Globus pallidus (tissue), 1 donor: ENCODE measurements at regions not wholly inside any gene's neighbourhood (a gene's known extent, or its start where the extent isn't known, plus 50 kb on each side); places are given as distances from the start of the nearest gene placed in this dataset.

Experiments used
- DNase-seq: peaks from one replicate; pipeline ENCODE4 v3.0.0-alpha.2; 2015; ENCODE audit warnings: low spot score

DNA sequence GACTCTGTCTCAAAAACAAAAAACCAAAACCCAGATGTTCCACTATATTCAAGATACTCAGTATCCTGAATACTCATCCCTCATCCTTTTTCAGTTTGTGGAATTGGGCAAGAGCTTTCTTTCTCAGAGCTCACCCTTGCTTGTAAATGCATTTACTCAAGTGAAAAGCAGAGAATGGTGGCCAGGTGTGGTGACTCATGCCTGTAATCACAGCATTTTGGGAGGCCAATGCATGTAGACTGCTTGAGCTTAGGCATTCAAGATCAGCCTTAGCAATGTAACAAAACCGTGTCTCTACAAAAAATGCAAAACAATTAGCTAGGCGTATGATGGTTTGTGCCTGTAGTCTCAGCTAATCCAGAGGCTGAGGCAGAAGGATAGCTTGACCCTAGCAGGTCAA is 553.2 kb upstream of the AMELY start:
- no peak for DNase-seq

DNA sequence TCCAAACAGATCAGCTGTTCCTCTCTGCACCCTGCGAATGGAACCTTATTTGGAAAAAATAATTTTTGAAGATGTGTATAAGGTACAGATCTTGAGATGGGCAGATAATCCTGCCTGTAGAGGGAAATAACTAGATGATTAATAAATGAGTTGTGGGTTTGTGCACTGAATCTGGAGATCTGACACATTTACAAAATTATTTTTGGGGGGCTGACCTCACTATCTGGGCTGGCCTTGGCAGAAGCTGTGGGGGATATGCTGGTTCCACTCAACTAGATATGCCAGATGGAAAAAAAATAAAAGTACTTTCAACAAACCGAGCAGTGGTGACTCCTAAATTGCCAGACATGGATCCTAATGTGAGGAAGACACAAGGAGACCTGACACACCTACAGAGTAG is 552.2 kb upstream of the AMELY start:
- DNase-seq = no peak

DNA sequence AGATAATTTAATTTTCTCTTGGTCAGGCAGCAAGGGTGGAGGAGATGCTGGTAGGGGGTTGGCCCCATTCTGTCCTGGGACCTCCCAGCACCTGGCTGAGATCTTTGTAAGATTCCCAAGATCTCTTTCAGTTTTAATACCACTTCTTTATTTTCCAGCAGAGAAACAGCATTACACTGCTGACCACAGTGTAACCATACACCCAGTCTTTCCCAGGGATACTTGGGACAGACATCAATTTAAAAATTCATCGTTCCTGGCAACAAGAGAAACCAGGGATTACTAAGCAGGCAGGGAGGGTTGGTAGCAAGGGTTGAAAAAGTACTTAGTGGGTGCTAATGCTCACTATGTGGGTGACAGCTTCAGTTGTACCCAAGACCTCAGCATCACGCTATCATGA is 551.6 kb upstream of the AMELY start:
- DNase-seq = no peak

DNA sequence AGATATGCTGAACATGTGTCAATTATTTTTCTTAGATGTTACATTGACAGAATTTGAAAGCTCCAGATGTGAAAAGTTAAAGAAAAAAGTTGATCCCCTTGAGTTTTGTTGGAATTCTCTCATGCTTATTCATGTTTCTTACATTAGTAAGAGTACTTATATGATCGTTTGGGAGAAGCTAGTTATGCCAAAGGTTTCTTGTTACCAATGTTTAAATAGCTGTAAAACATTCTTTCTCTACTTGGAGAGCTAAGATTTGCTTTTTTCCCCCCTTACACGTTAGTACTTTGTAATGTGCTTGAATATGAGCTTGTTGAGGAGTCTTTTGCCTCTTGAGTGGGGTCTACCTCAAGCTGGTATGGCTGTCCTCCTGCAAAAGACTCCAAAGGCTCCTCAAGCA is 551.1 kb upstream of the AMELY start:
- no peak for DNase-seq

DNA sequence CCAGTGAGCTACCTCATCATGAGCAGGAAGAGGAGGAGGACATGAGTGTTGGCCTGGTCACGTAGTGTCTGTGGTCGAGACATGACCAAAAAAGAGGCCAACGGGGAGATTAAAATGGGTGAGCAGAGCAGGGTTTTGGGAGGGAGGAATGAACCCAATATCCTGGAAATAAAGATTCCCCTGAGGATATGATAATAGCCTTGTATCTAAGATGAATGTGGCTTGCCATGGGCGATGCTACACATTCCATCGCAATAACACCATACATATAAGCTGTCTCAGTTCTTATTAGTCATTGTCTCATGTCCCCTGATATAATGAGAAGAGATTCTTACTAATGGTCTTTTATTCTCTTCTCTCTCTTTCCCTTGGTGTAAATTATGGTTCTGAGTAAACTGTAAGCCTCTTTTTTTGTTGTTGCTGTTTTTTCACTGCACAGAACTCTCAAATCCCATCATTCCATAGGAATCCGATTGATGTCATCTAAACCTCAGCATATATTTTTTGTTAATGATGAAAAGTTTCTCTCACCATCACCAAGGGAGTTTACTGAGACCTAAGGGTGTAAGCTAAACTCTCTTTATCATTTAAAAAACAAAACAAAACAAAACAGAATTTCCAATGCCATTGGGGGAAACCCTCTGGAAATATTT is 550.4 kb upstream of the AMELY start:
- no peak for DNase-seq

DNA sequence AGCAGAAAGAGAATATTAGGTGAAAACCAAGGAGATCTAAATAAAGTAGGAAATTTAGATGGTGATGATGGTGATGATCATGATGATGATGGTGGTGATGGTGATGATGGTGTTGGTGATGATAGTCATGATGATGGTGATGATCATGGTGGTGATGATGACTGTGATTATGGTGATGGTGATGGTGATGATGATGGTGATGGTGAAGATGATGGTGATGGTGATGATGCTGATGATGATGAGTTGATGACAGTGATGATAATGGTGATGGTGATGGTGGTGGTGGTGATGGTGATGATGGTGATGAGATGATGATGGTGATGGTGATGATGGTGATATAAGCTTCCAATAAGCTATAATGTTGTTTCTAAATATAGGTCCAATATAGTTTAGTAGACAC is 548.2 kb upstream of the AMELY start:
- no peak for DNase-seq

DNA sequence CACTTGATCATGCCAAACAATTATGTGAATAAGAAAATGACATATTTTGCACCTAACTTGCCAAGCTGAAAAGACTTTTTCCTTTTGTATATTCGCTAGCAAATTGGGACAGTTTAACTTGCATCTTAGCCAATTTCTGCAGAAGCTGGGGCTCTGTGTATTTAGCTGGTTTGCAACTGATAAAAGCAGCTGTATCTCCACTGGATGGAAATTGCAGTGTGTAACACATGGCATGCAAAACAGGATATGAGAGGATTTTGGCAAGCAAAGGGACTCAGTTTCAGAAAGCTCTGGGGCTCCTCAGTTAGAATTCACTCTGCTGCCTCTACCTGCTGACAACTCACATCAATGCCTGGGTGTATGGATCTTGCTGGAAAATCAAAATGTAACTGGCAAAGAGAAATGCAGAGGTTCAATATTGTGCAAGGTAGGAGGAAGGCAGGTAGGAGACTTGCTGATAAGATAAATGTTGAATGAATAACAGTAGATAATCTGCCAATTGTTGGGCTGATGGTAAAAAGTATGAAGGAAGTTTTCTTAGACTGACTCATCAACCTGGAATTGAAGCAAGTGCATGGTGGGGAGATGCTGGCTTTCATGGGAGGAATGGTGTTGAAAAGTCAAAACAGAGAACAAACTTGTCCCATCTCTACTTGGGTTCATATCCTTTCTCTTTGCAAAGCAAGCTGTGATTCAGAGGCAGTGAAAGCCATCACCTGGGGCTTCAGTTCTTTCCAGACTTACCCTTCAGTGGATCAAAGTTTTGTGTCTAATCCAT is 546.9 kb upstream of the AMELY start:
- DNase-seq = no peak

DNA sequence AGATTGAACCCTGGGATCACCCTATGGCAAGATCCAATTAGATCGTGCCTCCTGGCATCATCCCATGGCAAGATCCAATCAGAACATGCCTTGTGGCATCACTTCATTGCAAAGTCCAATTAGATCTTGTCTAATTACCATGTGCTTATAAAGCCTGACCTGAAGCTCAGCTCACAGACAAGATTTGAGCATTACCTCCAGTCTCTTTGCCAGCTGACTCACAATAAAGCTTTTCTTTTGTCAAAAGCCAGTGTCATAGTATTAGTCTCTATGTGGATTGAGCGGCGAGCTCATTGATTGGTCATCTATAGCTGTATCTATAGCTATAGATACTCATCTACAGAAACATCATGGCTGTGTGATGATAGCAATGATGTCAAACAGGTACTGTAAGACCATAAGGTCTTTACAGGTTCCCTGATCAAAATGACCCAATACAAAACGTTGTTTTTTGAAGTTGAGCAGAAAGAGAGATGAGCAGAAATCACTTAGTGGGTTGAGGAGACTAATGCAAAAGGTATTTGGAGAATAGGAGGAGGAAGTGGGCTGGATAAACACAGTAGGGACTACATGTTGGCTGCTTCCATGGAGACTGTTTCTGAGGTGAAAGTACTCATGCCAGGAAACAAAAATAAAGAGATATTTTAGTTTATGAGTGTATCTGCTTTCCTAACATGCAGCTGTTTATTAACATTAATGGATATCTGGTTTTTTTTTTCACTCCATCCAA is 545.9 kb upstream of the AMELY start:
- no peak for DNase-seq

DNA sequence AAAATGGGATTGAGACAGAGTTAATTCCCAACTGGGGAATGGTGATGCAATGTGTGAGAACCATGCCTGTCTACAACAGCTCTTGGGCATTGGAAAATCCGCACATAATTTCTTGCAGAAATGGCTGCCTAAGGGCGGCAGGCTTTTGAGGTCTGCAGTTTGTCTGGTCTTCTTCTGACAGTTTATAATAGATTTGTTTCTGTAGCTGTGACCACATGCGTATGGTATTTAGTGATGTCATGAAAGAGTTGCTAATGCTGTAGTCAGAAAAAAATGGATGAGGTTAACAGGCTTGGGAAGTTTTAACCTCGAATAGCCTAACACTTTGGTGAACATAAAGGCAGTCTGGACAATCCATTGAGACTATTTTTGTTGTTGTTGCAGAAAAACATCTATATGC is 544.1 kb upstream of the AMELY start:
- DNase-seq = no peak

DNA sequence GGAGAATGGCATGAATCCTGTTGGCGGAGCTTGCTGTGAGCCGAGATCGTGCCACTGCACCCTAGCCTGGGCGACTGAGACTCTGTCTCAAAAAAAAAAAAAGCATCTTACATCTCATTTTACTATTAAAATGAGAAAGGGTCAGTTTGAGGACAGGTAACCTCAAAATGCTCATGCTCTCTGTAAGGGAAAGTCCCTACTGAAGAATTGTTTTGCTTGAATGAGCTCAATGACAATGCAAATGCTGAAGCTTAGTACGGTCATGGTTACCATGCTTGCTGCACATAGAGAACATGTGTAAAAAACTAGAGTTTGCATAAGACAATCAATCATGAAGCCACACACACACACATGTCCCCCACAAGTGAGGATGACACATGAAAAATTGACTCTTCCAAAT is 541.8 kb upstream of the AMELY start:
- no peak for DNase-seq

DNA sequence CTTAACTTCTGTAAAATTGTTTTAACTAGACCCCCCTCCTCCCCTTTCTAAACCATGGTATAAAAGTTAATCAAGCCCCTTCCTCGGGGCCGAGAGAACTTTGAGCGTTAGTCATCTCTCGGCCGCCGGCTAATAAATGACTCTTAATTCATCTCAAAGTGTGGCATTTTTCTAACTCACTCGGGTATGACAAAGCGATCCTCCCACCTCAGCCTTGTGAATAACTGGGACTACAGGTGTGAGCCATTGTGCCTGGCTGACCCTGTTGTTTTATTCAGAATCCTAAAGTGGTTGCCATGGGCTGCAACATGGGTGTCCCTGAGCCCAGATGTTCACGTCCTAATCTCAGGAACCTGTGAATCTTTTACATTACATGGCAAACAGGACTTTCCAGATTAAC is 540.7 kb upstream of the AMELY start:
- DNase-seq = no peak

DNA sequence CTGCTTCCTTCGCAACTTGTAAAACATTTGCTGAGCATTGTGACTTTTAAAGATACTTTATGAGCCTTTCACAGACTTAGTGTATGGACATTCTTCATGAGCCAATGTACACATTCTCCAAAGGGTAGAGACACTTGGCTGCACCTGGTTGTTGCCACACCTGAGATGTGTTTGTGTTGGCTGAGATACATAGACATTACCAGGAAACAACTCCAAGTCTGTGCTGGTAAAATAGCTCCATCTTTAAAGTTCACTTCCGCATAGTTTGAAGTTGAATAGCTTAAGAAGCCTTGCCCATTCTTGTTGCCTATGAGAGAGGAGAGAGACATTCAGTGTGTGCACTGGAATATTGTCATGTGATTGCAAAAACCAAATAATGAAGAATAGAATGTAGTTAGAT is 538.3 kb upstream of the AMELY start:
- no peak for DNase-seq

DNA sequence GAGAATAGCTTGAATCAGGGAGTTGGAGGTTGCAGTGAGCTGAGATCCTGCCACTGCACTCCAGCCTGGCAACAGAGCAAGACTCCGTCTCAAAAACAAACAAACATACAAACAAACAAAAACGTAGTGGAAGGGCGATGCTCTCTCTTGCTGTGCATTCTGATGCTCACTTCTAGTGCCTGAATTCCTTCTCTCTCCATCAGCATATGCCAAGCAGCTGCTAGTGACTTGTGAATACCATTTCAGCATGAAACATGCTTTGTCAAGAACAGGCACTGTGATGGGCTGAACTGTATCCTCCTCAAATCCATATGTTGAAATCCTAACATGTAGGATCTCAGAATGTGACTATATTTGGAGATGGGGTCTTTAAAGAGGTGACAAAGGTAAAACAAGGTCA is 537.1 kb upstream of the AMELY start:
- DNase-seq = no peak

DNA sequence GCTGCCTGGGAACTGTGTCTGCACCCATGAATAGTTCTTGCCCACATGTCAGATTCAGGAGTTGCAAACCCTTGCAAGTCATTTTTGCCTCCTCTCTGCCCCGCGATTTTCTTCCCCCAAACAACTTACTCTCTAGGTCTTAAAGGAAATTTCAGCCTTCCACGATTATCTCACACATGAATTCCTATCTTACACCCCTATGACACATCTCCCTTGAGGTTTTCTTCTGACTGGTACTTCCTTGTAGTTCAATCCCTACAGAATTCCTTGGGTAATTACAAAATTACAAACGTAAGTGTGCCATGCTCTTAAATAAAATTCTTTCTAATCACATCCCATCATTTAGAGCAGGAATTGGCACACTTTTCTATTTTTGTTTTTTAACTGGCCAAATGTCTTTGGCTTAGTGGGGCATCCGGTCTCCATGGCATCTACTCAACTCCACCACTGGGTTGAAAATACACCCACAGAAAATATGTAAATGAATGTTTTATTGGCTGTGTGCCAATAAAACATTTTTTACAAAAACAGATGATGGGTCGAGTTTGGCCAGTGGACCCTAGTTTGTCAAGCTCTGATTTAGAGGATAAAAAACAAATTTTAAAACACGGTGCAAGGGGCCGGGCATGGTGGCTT is 536.4 kb upstream of the AMELY start:
- DNase-seq = no peak

DNA sequence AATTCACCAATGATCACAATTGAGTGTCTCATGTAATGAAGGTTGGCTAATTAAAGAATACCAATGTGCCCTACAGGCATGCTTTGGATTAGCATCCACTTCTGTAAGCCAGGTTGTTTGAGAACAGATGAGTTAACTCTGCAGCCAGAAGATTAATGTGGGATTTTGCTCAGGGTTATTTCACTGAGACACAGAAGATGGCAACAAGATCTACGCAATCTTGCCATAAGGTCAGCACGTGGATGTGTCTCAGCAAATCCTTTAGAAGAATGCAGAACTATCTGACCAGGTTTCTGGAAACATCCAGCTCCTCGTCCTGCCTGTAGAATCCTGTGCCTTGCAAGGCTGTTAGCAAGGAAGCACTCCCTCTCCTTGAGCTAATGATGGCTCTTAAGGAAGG is 532.6 kb upstream of the AMELY start:
- DNase-seq = no peak

DNA sequence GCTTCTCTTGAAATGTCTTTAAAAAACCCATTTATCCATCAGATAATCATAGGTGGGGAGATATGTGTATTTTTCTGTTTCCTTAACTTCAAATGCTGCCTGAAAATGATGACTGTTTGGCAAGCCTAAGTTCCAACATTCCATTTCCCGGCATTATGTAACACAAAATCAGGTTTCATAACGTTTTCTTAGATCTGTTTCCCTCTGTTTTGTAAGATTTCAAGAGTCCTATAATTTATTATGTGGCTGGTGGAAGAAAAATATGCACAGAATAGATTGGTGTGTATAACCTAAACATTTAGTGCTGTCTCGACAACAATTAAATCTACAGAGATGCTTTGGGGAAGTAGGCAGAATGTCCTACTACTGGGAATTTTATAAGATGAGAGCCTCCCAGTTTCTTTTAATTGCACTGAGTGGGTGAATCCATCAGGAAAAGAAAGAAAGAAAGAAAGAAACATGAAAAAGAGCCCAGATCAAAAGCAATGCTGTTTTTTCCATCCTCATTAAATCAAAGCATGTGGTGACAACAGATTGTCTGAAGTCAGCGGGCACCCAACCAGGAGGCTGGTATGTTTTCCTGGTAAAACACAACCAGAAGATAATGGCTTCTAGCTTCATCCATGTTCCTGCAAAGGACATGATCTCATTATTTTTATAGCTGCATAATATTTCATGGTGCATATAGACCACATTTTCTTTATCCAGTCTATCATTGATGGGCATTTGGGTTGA is 529.4 kb upstream of the AMELY start:
- DNase-seq = no peak

DNA sequence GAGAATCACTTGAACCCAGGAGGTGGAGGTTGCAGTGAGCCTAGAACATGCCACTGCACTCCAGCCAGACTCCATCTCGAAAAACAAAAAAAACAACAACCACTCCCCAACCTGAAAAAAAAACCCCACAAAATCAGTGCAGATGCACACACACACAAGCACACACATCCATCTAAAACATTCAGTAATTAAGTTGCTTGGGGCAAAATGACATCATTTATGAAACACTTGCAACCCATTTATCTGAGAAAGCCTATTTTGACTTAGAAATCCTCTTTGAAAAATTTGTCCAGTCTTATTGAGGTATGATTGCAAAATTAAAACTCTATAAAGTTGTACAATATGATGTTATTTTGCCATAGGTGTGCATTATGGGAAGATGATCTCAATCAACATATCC is 525.5 kb upstream of the AMELY start:
- DNase-seq = no peak

DNA sequence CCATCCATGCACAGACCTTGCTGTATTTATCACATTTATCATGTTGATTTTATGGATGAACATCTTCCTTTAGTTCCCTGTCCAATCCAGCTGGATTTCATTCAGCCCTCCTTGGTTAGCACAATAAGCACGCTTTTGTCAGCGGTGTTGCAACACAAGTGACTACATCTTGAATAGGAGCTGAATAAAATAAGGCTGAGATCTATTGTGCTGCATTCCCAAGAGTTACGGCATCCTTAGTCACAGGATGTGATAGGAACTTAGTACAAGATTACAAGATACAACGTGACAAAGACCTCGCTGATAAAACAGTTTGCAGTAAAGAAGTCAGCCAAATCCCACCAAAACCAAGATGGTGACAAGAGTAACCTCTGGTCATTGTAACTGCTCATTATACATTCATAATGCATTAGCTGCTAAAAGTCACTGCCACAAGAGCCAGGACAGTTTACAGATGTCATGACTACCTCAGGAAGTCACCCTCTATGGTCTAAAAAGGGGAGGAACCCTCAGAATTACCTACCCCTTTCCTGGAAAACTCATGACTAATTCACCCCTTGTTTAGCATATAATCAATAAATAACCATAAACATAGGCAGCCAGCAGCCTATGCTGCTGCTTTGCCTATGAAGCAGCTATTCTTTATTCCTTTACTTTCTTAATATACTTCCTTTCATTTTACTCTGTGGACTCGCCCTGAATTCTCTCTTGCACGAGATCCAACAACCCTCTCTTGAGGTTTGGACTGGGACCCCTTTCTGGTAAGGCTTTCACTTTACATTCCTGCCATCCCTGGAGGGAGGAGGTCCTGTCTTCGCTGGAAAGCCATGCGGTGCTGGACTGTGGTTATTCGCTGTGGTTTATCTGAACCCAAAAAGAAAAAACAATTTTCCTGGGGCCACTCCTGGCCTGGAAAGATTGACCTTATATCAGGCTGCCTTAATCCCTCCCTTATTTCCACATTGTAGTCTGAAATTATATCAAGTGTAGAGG is 522.6 kb upstream of the AMELY start:
- DNase-seq = no peak

DNA sequence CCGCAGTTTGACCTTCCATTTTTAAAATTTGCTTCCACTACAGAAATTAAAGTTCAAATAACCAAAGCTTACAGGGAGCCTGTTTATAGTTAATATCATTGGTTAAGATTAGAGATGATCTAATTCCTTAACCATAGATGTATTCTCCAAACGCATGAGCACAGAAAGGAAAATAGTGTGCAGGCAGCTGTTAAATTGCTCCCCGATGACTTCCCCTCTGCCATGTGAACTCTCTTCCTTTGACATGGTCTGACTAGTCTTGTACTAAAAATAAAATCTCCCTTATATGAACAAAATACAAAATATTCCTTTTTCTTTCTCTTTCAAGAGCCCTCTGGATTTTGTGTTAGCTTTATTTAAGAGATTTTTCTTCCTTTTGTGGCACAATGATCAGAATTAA is 507.6 kb upstream of the AMELY start:
- DNase-seq = no peak

DNA sequence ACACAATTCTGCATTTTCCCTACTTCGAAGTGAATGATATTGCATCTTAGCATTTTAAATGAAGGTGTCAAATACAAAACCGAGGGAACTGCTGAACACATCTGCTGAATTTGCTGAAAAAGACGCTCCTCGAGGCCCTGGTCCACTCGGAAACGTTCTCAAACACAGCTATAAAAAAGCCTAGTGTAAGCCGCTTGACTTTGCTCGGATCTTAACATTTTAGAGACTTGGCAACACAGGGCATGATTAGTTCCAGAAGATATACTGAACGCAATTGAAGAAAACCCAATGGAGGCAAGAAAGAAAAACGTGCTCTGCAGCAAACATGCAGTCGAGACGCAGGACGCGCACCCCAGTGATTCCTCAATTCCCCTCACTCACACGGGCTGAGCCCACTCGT is 506.4 kb upstream of the AMELY start:
- DNase-seq = no peak

DNA sequence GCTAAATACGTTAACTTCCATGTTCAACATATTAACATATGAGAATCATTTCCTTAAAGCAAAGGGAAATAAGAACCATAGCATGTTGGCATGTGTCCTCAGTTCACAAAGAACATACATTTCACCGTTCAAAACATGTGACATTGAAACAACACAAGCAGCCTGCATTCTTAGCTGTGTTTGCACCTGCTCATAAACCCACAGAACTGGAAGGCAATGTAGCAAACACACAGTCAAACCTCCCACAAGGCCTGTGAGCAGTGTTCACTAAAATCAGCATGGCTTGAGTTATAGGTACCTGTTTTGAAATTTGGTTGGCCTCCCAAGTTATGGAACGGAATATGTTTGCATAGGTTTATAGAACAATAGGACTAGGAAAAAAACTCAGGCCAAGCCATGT is 504.9 kb upstream of the AMELY start:
- DNase-seq = no peak
